Stimulated activated memory B cell treated with anti-CD40 and anti-IgM and Interleukin-4, amounts not matched to agents 10 μg/mL and 1 μg/mL and 100 μg/mL, for 72 hours (primary cell): ENCODE measurements at regions not wholly inside any gene's neighbourhood (a gene's known extent, or its start where the extent isn't known, plus 50 kb on each side); places are given as distances from the start of the nearest gene placed in this dataset.

Experiments used
- ATAC-seq: fragments of 150-1000 bp; cut with Tn5 transposase; 2 replicates; pipeline ENCODE4 v1.10.0; 2021
- H3K27ac Mint-ChIP-seq: one replicate; pipeline ENCODE4 v1.8.0; 2022; ENCODE audit warnings: mild to moderate bottlenecking, mixed read lengths
- H3K27me3 Mint-ChIP-seq: one replicate; pipeline ENCODE4 v1.8.0; 2022; ENCODE audit warnings: mixed read lengths
- H3K36me3 Mint-ChIP-seq: one replicate; pipeline ENCODE4 v1.8.0; 2022; ENCODE audit warnings: mixed read lengths
- H3K4me1 Mint-ChIP-seq: one replicate; pipeline ENCODE4 v1.8.0; 2022; ENCODE audit warnings: mixed read lengths
- H3K4me3 Mint-ChIP-seq: one replicate; pipeline ENCODE4 v1.8.0; 2022; ENCODE audit warnings: mild to moderate bottlenecking, moderate library complexity, mixed read lengths
- H3K9me3 Mint-ChIP-seq: one replicate; pipeline ENCODE4 v1.8.0; 2022; ENCODE audit warnings: mixed read lengths

DNA sequence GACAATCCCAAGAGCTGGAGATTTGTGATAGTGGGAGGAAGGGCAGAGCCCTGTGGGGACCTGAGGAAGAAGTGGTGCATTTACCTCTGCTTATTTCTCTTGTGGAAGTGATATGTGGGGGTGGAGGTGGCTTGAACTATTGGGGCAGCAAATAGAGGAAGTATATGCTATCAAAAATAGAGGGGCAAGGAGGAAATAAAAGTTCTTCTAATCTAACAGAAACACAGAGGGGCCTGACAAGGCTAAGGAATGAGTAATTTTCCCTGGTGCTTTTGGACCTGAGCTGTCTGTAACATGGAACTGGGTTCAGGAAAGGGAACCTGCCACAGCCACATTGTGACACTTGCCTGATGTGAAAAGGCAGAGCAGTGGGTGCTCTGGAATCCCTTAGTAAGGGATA lies 378.6 kb upstream of the KLF4 start:
- H3K27me3 Mint-ChIP-seq = no peaks in the 10 kb centered on the region
- peaks cover 8% of the 10 kb centered on the region for H3K36me3 Mint-ChIP-seq
- H3K27ac Mint-ChIP-seq = peak overlapping the region; percentile 74
- H3K4me3 Mint-ChIP-seq = peak overlapping the region; percentile 17
- no peaks in the 10 kb centered on the region for H3K9me3 Mint-ChIP-seq
- ATAC-seq = peak; percentile 82
- H3K4me1 Mint-ChIP-seq = peaks cover 49% of the 10 kb centered on the region

- peaks cover 44% of the 10 kb centered on the region for H3K4me1 Mint-ChIP-seq
- peak overlapping the region; percentile 17 for H3K4me3 Mint-ChIP-seq
- H3K9me3 Mint-ChIP-seq = no peaks in the 10 kb centered on the region
- peak overlapping the region; percentile 74 for H3K27ac Mint-ChIP-seq
- no peak for ATAC-seq
- H3K36me3 Mint-ChIP-seq = peaks cover 8% of the 10 kb centered on the region
- no peaks in the 10 kb centered on the region for H3K27me3 Mint-ChIP-seq
Observed at GRCh38 chr9:107867738-107868137, 378.2 kb upstream of the KLF4 start.

- no peak for ATAC-seq
- H3K27me3 Mint-ChIP-seq = no peaks in the 10 kb centered on the region
- H3K36me3 Mint-ChIP-seq = peaks cover 8% of the 10 kb centered on the region
- H3K4me1 Mint-ChIP-seq = peaks cover 37% of the 10 kb centered on the region
- peak overlapping the region; percentile 38 for H3K27ac Mint-ChIP-seq
- H3K9me3 Mint-ChIP-seq = no peaks in the 10 kb centered on the region
- no peak overlapping the region for H3K4me3 Mint-ChIP-seq
Observed at GRCh38 chr9:107866711-107867311, 377.2 kb upstream of the KLF4 start.

DNA sequence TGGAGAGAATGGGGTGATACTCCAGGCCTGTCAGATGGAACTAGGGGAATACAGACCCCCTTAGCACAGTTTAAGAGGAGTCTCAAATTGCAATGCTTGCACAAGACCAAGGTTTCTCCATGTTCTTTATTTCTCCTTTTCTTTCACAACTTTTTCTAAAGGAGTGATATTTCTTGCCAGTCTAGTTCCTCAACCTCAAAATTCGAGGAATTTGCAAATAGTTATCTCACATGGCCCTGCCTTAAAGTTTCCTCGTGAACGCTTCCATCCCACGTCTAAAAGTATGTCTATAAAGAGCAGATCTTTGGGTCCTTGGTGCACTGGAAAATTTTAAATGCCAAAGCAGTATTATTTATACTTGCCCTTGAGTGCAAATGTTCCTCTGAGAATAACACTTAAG lies 373.8 kb upstream of the KLF4 start:
- no peak for ATAC-seq
- H3K9me3 Mint-ChIP-seq = no peaks in the 10 kb centered on the region
- H3K27me3 Mint-ChIP-seq = no peaks in the 10 kb centered on the region
- no peaks in the 10 kb centered on the region for H3K36me3 Mint-ChIP-seq
- no peak overlapping the region for H3K27ac Mint-ChIP-seq
- H3K4me1 Mint-ChIP-seq = peaks cover 19% of the 10 kb centered on the region
- no peak overlapping the region for H3K4me3 Mint-ChIP-seq

DNA sequence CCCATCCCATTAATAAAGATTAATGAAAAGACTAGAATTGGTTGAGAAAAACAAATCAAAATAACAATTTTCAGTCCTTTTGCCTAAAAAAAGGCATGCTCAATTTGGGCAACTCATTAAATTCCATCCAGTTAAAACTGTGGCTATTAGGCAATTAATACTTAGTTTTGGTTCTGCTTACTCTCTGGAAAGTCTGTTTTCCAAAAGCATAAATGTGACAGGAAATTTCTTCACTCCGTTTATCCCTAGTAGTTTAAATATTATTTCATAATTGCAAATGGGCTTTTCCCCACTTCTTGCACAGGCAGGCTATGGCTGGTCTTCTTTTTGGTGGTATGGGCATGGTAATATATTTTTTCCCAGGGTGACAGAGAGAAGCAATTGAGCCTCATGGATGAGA lies 373.3 kb upstream of the KLF4 start:
- Mint-ChIP-seq H3K27me3 (no peaks in the 10 kb centered on the region), H3K4me1 (peaks cover 14% of the 10 kb centered on the region), H3K36me3 (no peaks in the 10 kb centered on the region), H3K9me3 (no peaks in the 10 kb centered on the region), H3K4me3 (no peak overlapping the region), H3K27ac (no peak overlapping the region)
- no peak for ATAC-seq

- Mint-ChIP-seq H3K9me3 (no peaks in the 10 kb centered on the region), H3K4me1 (peaks cover 8% of the 10 kb centered on the region), H3K4me3 (no peak overlapping the region), H3K36me3 (no peaks in the 10 kb centered on the region), H3K27me3 (no peaks in the 10 kb centered on the region), H3K27ac (no peak overlapping the region)
- ATAC-seq = no peak
Observed at GRCh38 chr9:107862323-107862722, 372.8 kb upstream of the KLF4 start.

DNA sequence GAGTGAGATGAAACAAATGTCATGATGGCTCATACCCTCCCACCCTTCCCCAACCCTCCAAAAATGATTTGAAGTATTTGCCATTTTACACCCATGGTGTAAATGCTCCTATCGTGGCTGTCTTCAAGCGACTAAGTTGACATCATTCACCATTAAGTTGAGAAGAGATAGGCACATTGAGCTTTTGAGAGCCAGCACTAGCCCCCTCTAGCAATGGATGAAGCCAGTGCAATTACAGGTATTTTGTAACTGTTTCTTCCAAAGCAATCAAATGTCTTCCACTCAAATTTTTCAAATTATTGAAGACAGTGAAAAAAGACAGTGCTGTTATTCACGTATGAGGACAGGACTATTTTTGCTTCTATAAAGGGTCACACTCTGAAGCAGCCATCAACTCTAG lies 371.5 kb upstream of the KLF4 start:
- H3K4me1 Mint-ChIP-seq = no peaks in the 10 kb centered on the region

DNA sequence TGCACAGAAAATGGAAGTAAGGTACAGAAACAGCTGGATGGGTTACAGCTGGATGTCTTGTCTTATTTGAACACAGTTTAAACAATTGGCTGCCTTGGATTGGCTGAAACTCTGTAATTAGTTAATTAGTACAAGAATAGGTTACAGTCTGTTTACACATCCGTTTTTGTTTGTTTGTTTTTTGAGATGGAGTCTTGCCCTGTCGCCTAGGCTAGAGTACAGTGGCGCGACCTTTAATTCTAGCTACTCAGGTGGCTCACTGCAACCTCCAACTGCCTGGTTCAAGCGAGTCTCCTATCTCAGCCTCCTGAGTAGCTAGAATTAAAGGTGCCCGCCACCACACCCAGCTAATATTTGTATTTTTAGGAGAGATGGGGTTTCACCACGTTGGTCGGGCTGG lies 368.7 kb upstream of the KLF4 start:
- peaks cover 3% of the 10 kb centered on the region for H3K9me3 Mint-ChIP-seq
- no peak overlapping the region for H3K4me3 Mint-ChIP-seq
- no peaks in the 10 kb centered on the region for H3K36me3 Mint-ChIP-seq
- H3K4me1 Mint-ChIP-seq = no peaks in the 10 kb centered on the region
- no peaks in the 10 kb centered on the region for H3K27me3 Mint-ChIP-seq
- no peak for ATAC-seq
- no peak overlapping the region for H3K27ac Mint-ChIP-seq

More for the DNA sequence above, 371.5 kb upstream of the KLF4 start:
- H3K9me3 Mint-ChIP-seq = no peaks in the 10 kb centered on the region
- H3K27me3 Mint-ChIP-seq = no peaks in the 10 kb centered on the region
- H3K4me3 Mint-ChIP-seq = no peak overlapping the region
- no peaks in the 10 kb centered on the region for H3K36me3 Mint-ChIP-seq
- ATAC-seq = no peak
- H3K27ac Mint-ChIP-seq = no peak overlapping the region

- H3K4me1 Mint-ChIP-seq = no peaks in the 10 kb centered on the region
- H3K27ac Mint-ChIP-seq = no peak overlapping the region
- no peaks in the 10 kb centered on the region for H3K27me3 Mint-ChIP-seq
- peaks cover 3% of the 10 kb centered on the region for H3K9me3 Mint-ChIP-seq
- no peaks in the 10 kb centered on the region for H3K36me3 Mint-ChIP-seq
- H3K4me3 Mint-ChIP-seq = no peak overlapping the region
- ATAC-seq = no peak
Observed at GRCh38 chr9:107856633-107857032, 367.1 kb upstream of the KLF4 start.

DNA sequence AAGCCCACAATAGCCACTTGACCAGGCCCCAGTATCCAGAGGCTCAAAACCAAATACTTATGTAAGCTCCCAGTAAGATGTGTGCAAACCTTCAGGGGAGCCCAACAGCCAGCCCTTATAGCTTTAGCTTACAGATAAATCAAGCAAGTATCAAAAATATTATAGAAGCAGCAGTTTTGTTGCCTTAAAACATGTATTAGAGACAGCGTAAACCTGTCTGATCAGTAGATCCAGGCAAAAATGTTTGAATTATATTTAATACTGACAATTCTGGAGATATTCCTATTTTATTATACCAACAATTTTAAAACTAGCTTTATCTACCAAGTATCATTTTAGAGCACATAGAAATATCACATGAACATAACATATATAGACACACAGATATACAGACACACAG lies 365.6 kb upstream of the KLF4 start:
- no peak for ATAC-seq
- no peak overlapping the region for H3K27ac Mint-ChIP-seq
- H3K27me3 Mint-ChIP-seq = no peaks in the 10 kb centered on the region
- H3K36me3 Mint-ChIP-seq = no peaks in the 10 kb centered on the region
- no peaks in the 10 kb centered on the region for H3K4me1 Mint-ChIP-seq
- peaks cover 3% of the 10 kb centered on the region for H3K9me3 Mint-ChIP-seq
- no peak overlapping the region for H3K4me3 Mint-ChIP-seq

GRCh38 chr9:107853461-107853860 lies 363.9 kb upstream of the KLF4 start:
- H3K4me3 Mint-ChIP-seq = no peak overlapping the region
- peaks cover 3% of the 10 kb centered on the region for H3K9me3 Mint-ChIP-seq
- no peak for ATAC-seq
- H3K27ac Mint-ChIP-seq = no peak overlapping the region
- H3K36me3 Mint-ChIP-seq = no peaks in the 10 kb centered on the region
- H3K4me1 Mint-ChIP-seq = no peaks in the 10 kb centered on the region
- no peaks in the 10 kb centered on the region for H3K27me3 Mint-ChIP-seq

GRCh38 chr9:107852891-107853290 lies 363.3 kb upstream of the KLF4 start:
- no peaks in the 10 kb centered on the region for H3K27me3 Mint-ChIP-seq
- H3K36me3 Mint-ChIP-seq = no peaks in the 10 kb centered on the region
- no peak for ATAC-seq
- H3K4me1 Mint-ChIP-seq = no peaks in the 10 kb centered on the region
- no peak overlapping the region for H3K27ac Mint-ChIP-seq
- peaks cover 3% of the 10 kb centered on the region for H3K9me3 Mint-ChIP-seq
- H3K4me3 Mint-ChIP-seq = no peak overlapping the region

GRCh38 chr9:107850653-107851052 lies 361.1 kb upstream of the KLF4 start:
- Mint-ChIP-seq H3K4me1 (no peaks in the 10 kb centered on the region), H3K36me3 (no peaks in the 10 kb centered on the region), H3K27ac (no peak overlapping the region), H3K4me3 (no peak overlapping the region), H3K9me3 (peaks cover 3% of the 10 kb centered on the region), H3K27me3 (no peaks in the 10 kb centered on the region)
- no peak for ATAC-seq

- Mint-ChIP-seq H3K4me3 (no peak overlapping the region), H3K9me3 (no peaks in the 10 kb centered on the region), H3K4me1 (no peaks in the 10 kb centered on the region), H3K27me3 (no peaks in the 10 kb centered on the region), H3K27ac (no peak overlapping the region), H3K36me3 (no peaks in the 10 kb centered on the region)
- no peak for ATAC-seq
Observed at GRCh38 chr9:107847978-107848964, 358.7 kb upstream of the KLF4 start.

GRCh38 chr9:107842530-107842929 lies 353.0 kb upstream of the KLF4 start:
- no peak for ATAC-seq
- H3K27me3 Mint-ChIP-seq = no peaks in the 10 kb centered on the region
- H3K4me1 Mint-ChIP-seq = no peaks in the 10 kb centered on the region
- no peak overlapping the region for H3K27ac Mint-ChIP-seq
- H3K4me3 Mint-ChIP-seq = no peak overlapping the region
- H3K36me3 Mint-ChIP-seq = no peaks in the 10 kb centered on the region
- peaks cover 3% of the 10 kb centered on the region for H3K9me3 Mint-ChIP-seq

GRCh38 chr9:107841076-107841475 lies 351.5 kb upstream of the KLF4 start:
- H3K27ac Mint-ChIP-seq = no peak overlapping the region
- H3K4me1 Mint-ChIP-seq = no peaks in the 10 kb centered on the region
- ATAC-seq = no peak
- peaks cover 3% of the 10 kb centered on the region for H3K9me3 Mint-ChIP-seq
- H3K36me3 Mint-ChIP-seq = no peaks in the 10 kb centered on the region
- H3K27me3 Mint-ChIP-seq = peaks cover 5% of the 10 kb centered on the region
- no peak overlapping the region for H3K4me3 Mint-ChIP-seq
